ENCODE measurements at regions not wholly inside any gene's neighbourhood (a gene's known extent, or its start where the extent isn't known, plus 50 kb on each side); places are given as distances from the start of the nearest gene placed in this dataset.
"Not testable (repeated sequence)": the region's sequence is repeated elsewhere in the genome, so short reads cannot be mapped to it uniquely, and the experiment has no call there.

DNA sequence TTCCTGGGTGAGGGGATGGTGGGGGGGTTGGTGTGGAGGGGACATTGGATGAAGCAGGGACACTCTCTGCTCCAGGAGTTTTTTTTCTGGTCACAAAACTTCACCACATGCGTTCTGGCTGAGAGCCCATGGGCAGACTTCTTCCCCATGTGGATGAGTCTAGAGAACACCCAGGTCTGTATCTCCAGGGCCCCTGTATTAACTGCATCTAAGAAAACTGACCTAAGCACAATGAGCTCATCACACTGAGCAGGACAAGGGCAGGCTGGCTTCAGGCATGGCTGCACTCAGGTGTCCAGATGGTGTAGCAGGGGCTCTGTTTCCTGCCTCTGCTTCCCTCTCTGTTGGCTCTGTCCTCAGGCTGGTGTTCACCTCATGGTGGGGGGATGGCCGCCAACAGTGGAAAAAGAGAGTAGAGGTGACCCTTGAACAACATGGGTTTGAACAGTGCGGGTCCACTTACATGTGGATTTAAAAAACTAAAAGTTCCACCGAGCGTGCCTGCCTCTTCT, 85.3 kb upstream of the STC2 start:
- no peak for DNase-seq

DNA sequence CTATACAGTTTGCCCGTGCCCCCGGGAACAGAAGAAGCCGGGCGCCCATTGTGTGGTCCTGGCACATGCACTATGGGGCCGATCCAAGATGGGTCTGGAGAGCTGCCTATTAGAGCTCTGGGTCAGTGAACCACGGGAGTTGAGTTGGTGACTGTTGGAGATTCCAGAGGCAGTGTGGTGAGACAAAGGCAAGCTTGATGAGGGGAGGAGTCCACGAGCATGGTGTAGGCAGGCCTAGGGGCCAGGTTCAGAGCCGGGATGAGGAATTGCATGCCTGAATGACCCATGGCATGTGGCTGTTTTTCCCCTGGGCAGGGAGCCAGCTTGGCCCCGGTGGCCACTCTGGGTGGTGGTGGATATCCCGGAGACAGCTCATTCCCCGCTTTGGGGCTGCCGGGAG, 84.4 kb upstream of the STC2 start:
- DNase-seq: no peak

DNA sequence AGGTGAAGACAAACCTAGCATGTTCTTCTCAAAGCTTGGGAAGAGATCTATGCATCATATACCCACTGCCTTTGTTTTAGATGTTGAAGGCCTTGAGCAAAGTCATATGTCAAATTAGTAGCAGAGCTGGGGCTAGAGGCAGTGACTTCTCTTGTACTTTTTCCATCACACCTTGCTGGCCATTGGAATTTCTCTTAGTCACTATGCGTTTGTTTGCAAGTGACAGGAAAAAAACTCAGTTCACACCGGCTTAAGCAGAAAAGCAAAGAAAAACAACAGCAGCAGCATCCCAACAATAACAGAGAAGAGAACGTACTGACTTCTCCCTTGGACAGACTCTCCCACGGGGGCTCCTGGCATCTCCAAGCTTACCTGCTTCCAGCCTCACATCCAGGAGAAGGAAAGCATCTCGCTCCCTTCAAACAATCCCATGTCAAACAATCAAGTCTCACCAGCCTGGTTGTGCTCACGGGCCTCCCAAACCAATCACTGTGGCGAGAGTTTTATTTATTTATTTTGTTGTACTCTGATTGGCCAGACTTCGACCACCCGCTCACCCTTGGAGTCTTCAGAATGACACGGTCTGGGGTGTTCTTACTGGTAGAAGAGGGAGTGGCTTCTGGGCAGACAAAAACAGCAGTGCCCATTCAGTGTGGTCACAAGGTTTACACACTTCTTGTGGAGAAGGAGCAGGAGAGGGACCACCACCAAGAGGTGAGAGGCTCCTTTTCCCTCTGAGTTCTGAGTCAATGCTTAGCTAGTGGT, 83.8 kb upstream of the STC2 start:
- DNase-seq: no peak

DNA sequence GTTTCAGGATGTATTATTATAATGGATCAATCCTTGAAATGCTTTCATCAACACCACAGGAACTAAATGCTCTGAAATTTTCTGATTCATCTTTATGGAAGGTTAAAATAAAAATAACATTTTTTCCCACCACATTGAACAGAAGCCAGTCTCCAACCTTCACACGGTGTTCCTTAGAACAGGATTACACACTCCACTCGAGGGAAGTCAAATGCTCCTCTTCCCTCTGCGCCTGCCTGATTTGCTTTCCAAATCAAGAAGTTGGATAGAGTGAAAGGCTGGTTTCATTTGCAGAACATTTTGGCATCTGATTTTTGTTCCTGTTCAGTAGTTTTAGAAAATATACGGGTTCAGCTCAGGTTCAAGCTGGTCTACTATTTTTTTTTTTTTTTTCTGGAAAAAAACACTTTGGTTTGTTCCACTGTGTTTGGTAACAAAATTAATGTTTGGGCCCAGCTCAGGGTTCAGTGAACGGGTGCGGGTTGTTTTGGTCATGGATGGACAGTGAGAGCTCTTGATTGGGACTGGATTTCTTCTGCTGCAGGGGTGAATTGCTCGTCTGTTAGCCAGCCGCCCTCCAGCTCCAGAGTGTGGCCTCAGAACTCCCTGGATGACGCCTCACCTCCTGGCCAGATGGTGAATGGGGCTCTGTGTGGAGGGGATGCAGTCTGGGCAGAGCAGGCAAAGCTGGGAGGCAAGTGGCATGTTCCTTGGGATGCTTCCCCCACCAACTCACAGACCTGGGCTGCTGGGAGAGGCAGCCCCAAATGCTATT, 82.4 kb upstream of the STC2 start:
- no peak for DNase-seq

DNA sequence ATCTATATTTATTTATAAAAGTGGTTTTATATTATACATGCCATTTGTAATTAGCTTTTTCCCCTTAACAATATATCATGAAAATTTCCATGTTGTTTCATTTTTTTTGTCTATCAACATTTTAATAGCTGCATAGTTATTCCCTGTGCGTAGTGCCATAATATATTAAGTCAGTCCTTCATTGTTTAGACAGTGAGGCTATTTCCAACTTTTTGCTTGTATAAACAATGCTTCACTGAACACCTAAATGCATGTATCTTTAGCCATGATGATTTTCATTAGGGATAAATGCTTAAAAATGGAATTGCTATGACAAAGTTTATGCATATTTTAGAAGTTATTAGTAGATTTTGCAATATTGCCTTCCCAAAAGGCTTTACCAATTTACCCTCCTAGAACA, 80.7 kb upstream of the STC2 start:
- DNase-seq: no peak

DNA sequence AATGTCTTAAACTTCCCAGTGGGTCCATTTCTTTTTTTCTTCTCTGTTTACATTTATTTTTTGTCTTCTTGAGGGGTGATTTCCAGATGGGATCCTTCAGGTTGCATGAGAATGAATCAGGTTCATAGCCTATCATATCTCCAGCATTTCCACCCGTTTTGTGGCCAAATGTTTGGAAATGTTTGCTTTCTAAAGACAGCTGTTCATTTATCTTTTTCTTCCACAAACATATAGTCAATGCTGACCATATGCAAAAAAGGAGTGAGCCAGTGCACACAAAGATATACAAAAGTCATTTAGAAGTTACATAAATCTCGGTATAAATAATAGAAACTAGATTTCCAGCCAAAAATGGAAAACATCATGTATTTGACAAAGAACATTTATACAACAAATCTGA, 71.6 kb upstream of the STC2 start:
- DNase-seq: no peak

DNA sequence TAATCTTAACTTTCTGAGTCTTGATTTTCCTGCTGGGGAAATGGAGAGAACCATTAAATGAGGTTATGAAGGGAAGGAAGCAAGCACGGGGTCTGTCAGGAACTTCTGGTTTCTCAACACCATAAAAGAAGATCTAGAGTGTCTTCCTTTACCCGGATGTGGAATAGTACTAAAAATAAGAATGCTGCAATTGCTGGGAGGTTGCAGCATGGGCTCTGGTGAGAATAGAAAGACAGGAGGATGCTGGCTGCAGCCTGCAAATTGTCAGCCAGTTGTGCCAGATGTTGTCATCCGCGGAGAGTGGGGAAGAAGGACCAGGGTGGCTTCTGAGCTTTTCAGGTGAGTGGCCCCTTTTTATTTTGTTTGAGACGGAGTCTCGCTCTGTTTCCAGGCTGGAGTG, 69.3 kb upstream of the STC2 start:
- DNase-seq: no peak

DNA sequence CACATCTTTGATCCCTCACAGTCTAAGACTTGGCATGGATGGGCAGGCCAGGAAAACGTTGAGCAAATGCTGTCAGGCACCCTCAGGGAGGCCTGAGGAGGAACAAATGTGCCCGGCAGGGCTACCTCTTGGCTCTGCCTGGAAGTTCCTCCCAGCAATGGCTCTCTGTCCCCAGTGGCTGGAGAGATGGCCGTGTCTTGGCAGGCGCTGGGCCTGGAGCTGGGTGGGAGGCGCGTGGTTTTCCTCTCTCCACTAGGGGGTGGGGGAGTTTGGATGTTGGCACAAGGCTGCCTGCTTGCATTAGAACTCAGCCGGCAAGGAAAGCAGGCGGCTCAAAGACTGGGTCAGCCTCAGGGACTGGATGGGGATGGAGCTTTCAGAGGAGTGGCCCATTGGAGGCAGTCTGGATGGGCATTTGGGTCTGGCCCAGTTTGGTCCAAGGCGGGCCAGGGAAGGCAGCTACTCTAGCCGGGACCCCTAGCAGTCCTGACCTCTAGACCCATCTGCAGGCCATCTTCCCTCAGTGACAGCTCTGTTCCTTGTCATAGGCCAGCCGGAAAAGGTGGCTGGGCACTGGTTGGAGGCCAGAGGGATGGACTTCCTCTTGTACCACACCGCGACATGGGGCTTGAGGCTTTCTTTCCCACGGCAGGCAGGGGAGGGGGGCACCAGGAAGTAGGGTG, 68.2 kb upstream of the STC2 start:
- peak in 1 of 2 experiments; percentile 7 for DNase-seq

DNA sequence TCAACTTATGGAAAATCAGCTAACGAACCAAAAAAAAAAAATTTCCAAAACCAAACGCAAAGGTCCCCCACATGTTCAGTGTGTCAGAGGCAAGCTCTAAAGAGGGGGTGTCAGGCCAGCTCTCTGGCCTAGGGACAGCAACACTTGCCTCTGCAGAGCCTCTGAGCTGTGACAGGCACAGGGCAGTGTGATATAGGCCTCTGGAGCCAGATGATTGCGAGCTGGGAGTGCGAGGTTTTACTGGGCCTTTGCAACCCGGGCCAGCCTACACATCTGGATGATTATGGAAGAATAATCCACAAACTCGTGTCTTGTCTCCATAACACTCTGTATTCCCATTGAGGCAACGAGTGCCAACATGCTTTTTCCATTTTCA, 67.7 kb upstream of the STC2 start:
- DNase-seq: no peak

DNA sequence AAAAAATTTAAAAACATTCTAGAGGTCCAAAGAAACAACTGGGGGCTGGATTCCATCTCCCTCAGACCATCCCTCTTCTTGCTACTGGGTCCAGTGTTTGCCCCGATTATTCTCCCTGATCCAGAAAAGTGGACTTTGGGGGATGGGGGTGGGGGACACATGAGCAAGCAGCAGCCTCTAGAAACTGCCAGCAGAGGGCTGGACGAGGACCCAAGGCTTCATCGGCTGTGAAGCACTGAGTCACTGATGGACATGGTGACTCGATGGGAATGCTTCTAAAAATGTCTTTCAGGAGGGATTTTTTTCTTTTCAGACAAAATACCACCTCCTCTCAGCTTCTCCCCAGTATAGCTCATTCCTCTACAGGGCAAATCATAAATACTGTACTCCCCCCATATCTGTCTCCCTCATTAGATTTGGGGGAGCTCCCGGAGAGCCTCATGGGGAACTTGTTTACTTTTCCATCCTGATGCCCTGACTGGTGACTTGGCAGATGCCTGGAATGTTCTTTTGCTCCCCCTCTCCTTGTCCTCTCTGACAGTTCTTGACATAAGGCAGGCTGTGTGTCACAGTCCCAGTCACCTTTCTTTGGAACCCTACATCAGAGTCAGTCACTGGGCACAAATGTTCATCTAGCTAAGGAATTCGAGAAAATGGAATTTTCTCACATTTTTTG, 67.2 kb upstream of the STC2 start:
- DNase-seq: no peak

DNA sequence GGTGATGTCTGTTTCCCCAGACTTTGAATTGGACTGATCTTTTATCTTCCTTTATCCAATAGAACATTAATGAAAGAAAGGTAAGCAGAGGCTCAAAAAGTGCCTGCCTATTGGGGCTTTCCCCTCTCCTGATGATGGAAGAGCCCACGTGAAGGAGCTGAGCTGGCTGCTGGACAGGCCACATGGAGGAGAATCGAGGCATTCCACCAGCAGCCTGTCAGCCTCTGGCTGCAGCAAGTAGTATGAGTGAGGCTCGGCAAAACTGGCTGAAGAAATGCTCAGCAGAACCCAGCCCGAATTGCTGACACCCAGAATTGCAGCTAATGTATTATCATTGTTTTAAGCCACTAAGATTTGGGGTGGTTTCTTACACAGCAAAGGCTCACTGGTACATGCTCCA, 66.5 kb upstream of the STC2 start:
- DNase-seq: no peak

DNA sequence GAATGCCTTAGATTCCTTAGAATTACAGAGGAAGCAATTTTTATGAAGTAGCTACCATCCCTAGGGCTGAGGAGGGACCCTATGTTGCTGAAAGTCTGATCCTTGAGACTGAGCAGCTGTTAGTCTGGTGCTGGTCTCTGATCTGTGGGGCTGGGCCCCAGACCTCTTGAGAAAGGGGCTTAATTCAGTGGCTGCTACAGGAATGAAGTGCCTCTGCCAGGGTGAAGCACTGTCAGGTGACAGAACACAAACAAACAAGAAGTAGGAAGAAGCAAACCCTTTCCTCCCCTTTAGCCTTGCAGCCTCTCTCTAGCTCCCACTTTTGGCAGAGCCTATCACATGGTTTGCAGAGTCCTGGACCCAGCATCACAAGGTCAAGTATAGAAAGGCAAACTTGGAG, 64.0 kb upstream of the STC2 start:
- no peak for DNase-seq

DNA sequence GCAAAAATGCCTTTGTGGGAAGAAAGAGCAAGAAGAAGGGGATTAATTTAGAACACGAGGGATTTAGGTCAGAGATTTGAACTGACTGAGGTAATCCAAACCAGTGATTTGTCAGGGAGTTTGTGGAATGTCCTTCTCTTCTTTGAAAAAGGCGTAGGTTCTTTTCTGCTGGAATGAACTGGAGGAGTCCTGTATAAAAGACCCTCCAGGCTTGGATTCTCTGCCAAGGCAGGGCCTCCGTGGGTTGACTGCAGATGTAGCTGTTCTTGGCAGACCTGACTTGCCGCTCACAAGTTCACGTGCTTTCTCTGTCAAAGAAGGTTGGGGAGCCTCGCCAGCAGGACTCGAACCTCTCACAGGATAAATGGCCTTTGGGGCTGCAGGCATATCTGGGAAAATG, 62.8 kb upstream of the STC2 start:
- no peak for DNase-seq

DNA sequence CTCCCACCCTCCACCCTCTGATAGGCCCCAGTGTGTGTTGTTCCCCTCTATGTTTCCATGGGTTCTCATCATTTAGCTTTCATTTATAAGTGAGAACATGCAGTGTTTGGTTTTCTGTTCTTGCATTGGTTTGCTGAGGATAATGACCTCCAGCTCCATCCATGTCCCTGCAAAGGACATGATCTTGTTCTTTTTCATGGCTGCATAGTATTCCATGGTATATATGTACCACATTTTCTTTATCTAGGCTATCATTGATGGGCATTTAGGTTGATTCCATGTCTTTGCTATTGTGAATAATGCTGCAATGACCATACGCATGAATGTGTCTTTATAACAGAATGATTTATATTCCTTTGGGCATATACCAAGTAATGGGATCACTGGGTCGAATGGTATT, 59.1 kb upstream of the STC2 start:
- not testable (repeated sequence) for DNase-seq

DNA sequence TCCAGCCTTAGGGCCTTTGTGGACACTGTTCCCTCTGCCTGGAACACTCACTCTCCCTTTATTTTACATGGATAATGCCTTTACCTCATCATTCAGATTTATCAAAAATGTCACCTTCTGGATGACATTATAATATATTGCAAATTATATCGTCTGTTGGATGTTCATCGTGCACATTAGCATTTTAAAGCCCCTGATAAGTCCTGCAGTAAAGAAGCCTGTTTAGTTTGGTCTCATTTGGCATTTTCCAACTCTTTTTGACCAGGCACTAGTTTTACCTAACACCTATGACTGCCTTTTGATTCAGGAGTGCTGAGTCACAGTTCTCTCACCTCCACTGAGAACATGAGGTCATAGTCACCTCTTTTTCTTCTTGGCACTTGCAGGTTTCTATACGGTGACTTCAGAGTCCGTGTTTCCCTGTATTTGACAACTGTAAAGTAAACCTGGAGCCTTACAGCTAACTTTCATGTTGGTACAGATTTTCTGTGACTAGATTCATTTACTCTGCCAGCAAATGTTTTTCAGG, 57.7 kb upstream of the STC2 start:
- DNase-seq: no peak

DNA sequence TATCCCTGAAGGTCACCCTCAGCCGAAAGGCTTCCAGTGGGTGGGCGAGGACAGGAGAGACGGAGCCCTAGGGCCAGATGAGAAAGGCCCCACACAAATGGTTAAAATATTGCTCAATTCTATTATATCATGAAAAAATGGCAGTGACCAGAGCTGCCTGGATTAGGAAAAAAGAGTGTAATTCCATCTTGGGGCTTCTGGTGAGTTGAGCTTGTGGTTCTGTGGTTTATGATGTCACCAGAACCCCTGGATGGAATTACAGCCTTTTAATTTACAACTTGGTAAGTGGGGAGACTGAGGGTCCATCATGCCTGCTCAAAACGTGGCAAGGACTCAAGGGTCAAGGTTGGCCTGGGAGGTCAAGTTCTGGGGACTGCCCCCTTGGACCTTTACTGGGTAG, 55.5 kb upstream of the STC2 start:
- no peak for DNase-seq

DNA sequence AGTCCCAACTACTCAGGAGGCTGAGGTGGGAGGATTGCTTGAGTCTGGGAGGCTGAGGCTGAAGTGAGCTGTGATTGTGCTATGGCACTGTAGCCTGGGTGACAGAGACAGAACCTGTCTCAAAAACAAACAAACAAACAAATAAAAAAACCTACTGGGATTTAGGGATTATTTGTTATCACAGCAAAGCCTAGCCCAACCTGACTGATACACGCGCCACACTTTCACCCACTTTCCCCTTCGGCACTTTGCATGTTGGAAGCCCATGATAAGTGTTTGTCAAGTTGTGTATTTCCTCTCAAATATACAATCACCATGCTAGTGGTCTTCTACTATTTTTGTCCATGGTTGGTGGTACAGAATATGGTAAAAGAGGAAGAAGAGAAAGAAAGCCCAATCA, 50.5 kb upstream of the STC2 start:
- DNase-seq: no peak

All from SW 1271 (cell line).